ENCODE measurements at regions not wholly inside any gene's neighbourhood (a gene's known extent, or its start where the extent isn't known, plus 50 kb on each side); places are given as distances from the start of the nearest gene placed in this dataset.
A peak's percentile ranks its signal among the peaks of the same experiment; 100 is the strongest.

- ChIA-PET CTCF (no interaction called here), POLR2A (ENCODE audit: unreplicated experiment) (no interaction called here)
- Histone ChIP-seq H3K36me3 (ENCODE audit: low read depth) (no peaks in the 10 kb centered on the region), H3K79me2 (ENCODE audit: low read depth) (no peaks in the 10 kb centered on the region), H3K4me2 (no peak overlapping the region), H3K27ac (no peak overlapping the region), H2AFZ (no peak overlapping the region), H3K9me2 (ENCODE audit: insufficient read depth) (no peaks in the 10 kb centered on the region), H3K4me1 (replicated peaks; ENCODE audit: insufficient read depth) (no peaks in the 10 kb centered on the region), H4K20me1 (ENCODE audit: insufficient read depth) (no peaks in the 10 kb centered on the region), H3K4me3 (no peak overlapping the region), H3K27me3 (ENCODE audit: insufficient read depth, low read depth) (no peaks in the 10 kb centered on the region), H3F3A (ENCODE audit: insufficient read depth, low read depth) (no peaks in the 10 kb centered on the region), H3K9me3 (ENCODE audit: insufficient read depth, low read depth) (no peaks in the 10 kb centered on the region; the same call in 1 of the 2 replicates)
- no peak for DNase-seq
- intact Hi-C loops (cut with micrococcal nuclease; ENCODE audit: unreplicated experiment): no loop called here
- BruUV-seq (replicated peaks): no TSS peak
- TF ChIP-seq EZH2 (IDR thresholded peaks at IDR 0.05; ENCODE audit: low read depth): no peak
- TF ChIP-seq CTCF (conservative IDR thresholded peaks at IDR 0.05): no peak
These were observed 51.4 kb upstream of the LGSN start for GRCh38 chr6:63371104-63371715.

- CTCF ChIA-PET: no interaction called here
- H3K27ac ChIP-seq: no peak overlapping the region
- TF ChIP-seq CTCF (conservative IDR thresholded peaks at IDR 0.05) (no peak), EZH2 (IDR thresholded peaks at IDR 0.05; ENCODE audit: low read depth) (no peak)
- H3F3A ChIP-seq (ENCODE audit: insufficient read depth, low read depth): no peaks in the 10 kb centered on the region
- POLR2A ChIA-PET (ENCODE audit: unreplicated experiment): no interaction called here
- H3K27me3 ChIP-seq (ENCODE audit: insufficient read depth, low read depth): no peaks in the 10 kb centered on the region
- H3K9me2 ChIP-seq (ENCODE audit: insufficient read depth): no peaks in the 10 kb centered on the region
- no peaks in the 10 kb centered on the region for H4K20me1 ChIP-seq (ENCODE audit: insufficient read depth)
- H3K79me2 ChIP-seq (ENCODE audit: low read depth): no peaks in the 10 kb centered on the region
- H3K4me3 ChIP-seq: no peak overlapping the region
- no peaks in the 10 kb centered on the region for H3K4me1 ChIP-seq (replicated peaks; ENCODE audit: insufficient read depth)
- no peaks in the 10 kb centered on the region for H3K36me3 ChIP-seq (ENCODE audit: low read depth)
- no peaks in the 10 kb centered on the region; the same call in 1 of the 2 replicates for H3K9me3 ChIP-seq (ENCODE audit: insufficient read depth, low read depth)
- no peak overlapping the region for H2AFZ ChIP-seq
- no peak for DNase-seq
- intact Hi-C loops (cut with micrococcal nuclease; ENCODE audit: unreplicated experiment): no loop called here
- no TSS peak for BruUV-seq (replicated peaks)
- no peak overlapping the region for H3K4me2 ChIP-seq
These were observed 53.3 kb upstream of the LGSN start for GRCh38 chr6:63372951-63373533.

GRCh38 chr6:63389191-63389844 lies 69.5 kb upstream of the LGSN start:
- no peaks in the 10 kb centered on the region for H3F3A ChIP-seq (ENCODE audit: insufficient read depth, low read depth)
- H3K36me3 ChIP-seq (ENCODE audit: low read depth): no peaks in the 10 kb centered on the region
- no peaks in the 10 kb centered on the region for H4K20me1 ChIP-seq (ENCODE audit: insufficient read depth)
- no peaks in the 10 kb centered on the region for H3K9me3 ChIP-seq (ENCODE audit: insufficient read depth, low read depth)
- ChIA-PET CTCF (interaction anchor here (0.5 to 0.6 kb wide), 2 partner anchors 37 to 57 kb away, joined by 3 read pairs; no protein-coding TSS in a partner anchor), POLR2A (ENCODE audit: unreplicated experiment) (no interaction called here)
- intact Hi-C loops (cut with micrococcal nuclease; ENCODE audit: unreplicated experiment): no loop called here
- H3K4me1 ChIP-seq (replicated peaks; ENCODE audit: insufficient read depth): no peaks in the 10 kb centered on the region
- H3K4me3 ChIP-seq: no peak overlapping the region
- no peaks in the 10 kb centered on the region for H3K9me2 ChIP-seq (ENCODE audit: insufficient read depth)
- TF ChIP-seq EZH2 (IDR thresholded peaks at IDR 0.05; ENCODE audit: low read depth) (no peak), CTCF (conservative IDR thresholded peaks at IDR 0.05) (no peak)
- H2AFZ ChIP-seq: 0 out of 2 replicates have a peak overlapping the region, but pooled peaks have one; percentile 48
- H3K79me2 ChIP-seq (ENCODE audit: low read depth): no peaks in the 10 kb centered on the region
- BruUV-seq (replicated peaks): no TSS peak
- no peaks in the 10 kb centered on the region for H3K27me3 ChIP-seq (ENCODE audit: insufficient read depth, low read depth)
- H3K4me2 ChIP-seq: no peak overlapping the region
- no peak overlapping the region for H3K27ac ChIP-seq
- no peak for DNase-seq
